ENCODE measurements at regions not wholly inside any gene's neighbourhood (a gene's known extent, or its start where the extent isn't known, plus 50 kb on each side); places are given as distances from the start of the nearest gene placed in this dataset.

- TF ChIP-seq CTCF (IDR thresholded peaks at IDR 0.05) (no peak), EZH2phosphoT487 (IDR thresholded peaks at IDR 0.05) (no peak), EZH2 (IDR thresholded peaks at IDR 0.05) (no peak)
Measured at GRCh38 chr12:98253207-98254037, 262.0 kb upstream of the TMPO start.
